Type B pancreatic cell (in vitro differentiated cells): ENCODE measurements at regions not wholly inside any gene's neighbourhood (a gene's known extent, or its start where the extent isn't known, plus 50 kb on each side); places are given as distances from the start of the nearest gene placed in this dataset.

ENCODE experiments used
- DNase-seq: peaks from one replicate; pipeline ENCODE4 v3.0.0; 2021; ENCODE audit warnings: mixed read lengths; ENCODE audit not compliant: unreplicated experiment; ENCODE audit errors: extremely low spot score
- H3K27ac Mint-ChIP-seq: 2 replicates; pipeline ENCODE4 v1.8.0; 2021; ENCODE audit warnings: mild to moderate bottlenecking, mixed read lengths
- H3K27me3 Mint-ChIP-seq: 2 replicates; pipeline ENCODE4 v1.8.0; 2021; ENCODE audit warnings: mixed read lengths
- H3K36me3 Mint-ChIP-seq: 2 replicates; pipeline ENCODE4 v1.8.0; 2021; ENCODE audit warnings: mixed read lengths
- H3K4me1 Mint-ChIP-seq: one replicate; pipeline ENCODE4 v1.8.0; 2021; ENCODE audit warnings: mixed read lengths; ENCODE audit not compliant: unreplicated experiment
- H3K4me3 Mint-ChIP-seq: 2 replicates; pipeline ENCODE4 v1.8.0; 2021; ENCODE audit warnings: mild to moderate bottlenecking, mixed read lengths
- H3K9me3 Mint-ChIP-seq: 2 replicates; pipeline ENCODE4 v1.8.0; 2021; ENCODE audit warnings: mixed read lengths
- TF ChIP-seq, protein P1 (sequence below): fragments of 200-600 bp; sonication (generic); conservative IDR thresholded peaks from 2 replicates; pipeline ENCODE4 v1.5.0; 2021; ENCODE audit warnings: antibody characterized with exemption, mild to moderate bottlenecking

DNA sequence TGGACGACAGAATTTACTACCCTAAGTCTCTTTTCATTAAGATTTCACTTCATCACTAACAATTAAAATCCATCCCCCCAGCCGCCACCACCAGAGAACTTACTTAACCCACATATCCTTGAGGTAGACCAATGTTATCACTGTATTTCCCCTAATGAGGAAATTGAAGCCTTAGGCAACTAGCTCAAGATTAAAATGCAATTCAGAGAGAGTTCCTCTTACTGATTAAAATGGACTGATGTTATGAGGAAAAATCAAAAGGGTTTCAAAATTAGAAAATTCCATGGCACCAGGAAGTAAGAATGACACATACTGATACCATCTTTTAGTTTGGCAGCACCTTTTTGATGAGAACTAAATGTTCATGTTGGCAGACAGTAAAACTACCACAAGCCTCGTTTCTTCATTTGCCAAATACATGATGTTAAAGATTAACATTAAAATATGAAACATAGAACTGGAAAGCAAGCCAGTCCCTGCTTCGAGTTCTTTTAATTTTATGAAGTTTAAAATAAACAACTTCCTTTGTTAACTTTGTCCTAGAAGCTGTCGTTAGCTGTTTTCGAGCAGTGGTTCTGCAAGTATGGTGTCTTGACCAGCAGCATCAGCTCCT, 69.3 kb upstream of the CCDC160 start:
- H3K4me3 Mint-ChIP-seq = no peak overlapping the region
- H3K4me1 Mint-ChIP-seq = peaks cover 8% of the 10 kb centered on the region
- H3K27ac Mint-ChIP-seq = no peak overlapping the region
- peaks cover 13% of the 10 kb centered on the region for H3K27me3 Mint-ChIP-seq
- H3K9me3 Mint-ChIP-seq = peaks cover 5% of the 10 kb centered on the region
- peaks cover 13% of the 10 kb centered on the region for H3K36me3 Mint-ChIP-seq
- TF ChIP-seq, protein P1, sequence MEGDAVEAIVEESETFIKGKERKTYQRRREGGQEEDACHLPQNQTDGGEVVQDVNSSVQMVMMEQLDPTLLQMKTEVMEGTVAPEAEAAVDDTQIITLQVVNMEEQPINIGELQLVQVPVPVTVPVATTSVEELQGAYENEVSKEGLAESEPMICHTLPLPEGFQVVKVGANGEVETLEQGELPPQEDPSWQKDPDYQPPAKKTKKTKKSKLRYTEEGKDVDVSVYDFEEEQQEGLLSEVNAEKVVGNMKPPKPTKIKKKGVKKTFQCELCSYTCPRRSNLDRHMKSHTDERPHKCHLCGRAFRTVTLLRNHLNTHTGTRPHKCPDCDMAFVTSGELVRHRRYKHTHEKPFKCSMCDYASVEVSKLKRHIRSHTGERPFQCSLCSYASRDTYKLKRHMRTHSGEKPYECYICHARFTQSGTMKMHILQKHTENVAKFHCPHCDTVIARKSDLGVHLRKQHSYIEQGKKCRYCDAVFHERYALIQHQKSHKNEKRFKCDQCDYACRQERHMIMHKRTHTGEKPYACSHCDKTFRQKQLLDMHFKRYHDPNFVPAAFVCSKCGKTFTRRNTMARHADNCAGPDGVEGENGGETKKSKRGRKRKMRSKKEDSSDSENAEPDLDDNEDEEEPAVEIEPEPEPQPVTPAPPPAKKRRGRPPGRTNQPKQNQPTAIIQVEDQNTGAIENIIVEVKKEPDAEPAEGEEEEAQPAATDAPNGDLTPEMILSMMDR = no peak
- DNase-seq = no peak

DNA sequence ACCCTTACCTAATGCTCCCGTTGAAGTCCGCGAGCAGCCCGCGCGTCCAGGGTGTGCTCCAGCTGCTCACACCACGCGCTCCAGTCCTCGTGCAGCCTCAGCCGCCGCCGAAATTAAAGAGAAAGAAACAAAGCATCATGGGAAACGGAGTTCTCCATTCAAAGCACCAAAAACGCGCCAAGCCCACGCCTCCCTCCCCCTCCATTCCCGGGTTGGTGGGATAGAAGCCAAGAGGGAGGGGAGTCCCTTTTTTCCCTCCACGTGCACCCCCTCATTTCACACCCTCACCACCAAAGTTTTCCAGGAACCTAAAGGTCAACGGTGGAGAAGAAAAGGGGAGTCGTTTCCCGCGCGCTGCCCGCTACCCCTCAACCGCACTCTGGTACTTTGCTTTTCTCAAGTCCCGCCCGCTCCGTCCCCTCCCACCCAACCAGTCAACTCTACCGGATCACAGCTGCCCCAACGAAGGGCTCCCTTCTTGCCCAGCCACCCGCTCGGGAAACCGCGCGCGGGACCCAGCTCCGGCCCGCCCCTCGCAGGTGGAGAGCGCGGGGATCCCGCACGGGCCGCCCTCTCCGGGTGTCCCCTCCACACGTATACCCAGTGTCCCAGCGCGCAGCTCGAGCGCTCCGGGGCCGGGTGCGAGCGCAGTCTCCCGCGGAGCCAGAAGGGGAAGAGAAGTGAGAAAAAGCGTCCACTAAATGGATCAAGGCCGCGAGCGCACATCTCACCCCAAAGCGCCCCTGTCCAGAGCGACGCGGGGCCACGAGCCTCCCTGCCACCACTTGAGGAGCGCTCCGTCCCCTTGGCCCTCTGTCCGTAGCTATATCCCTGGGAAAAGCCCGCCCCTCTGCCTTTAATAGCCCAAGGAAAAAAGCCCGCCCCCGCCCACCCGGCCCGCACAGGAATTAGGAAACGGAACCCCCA, 65.1 kb upstream of the CCDC160 start:
- TF ChIP-seq, protein P1 = no peak
- Mint-ChIP-seq H3K36me3 (peaks cover 13% of the 10 kb centered on the region), H3K4me1 (peaks cover 32% of the 10 kb centered on the region), H3K27ac (peak overlapping the region; percentile 50), H3K9me3 (peaks cover 5% of the 10 kb centered on the region), H3K27me3 (peaks cover 33% of the 10 kb centered on the region), H3K4me3 (peak overlapping the region; percentile 93)
- DNase-seq = peak; percentile 68

DNA sequence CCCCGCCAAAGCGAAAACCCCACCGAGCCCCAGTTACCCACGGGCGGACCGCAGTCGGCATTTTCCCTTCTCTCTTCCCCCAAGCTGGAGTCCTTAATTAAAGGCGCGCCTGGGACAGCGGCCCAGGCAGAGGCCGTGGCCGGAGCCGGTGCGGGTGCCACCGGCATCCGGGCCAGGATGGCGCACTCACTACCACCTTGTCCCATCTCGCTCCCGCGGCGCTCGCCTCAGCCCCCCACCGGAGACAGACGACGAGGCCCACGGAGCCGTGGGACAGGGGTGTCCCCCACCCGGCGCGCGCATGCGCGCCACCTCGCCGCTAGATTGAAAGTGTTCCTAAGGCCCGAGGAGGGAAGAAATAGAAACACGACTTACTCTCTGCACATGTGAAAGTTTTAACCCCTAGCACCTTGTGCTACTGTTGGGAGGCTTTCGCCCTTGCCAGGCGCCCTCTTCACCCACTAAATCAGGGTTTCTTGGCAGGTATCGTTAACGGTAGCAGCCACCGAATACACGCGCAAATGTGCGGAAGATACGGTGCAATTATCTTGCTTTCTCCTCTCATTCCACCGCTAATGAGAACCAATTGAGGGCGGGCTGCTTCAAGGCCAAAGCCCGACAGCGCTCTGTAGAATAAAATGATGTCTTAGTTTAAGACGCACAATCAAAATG, 64.3 kb upstream of the CCDC160 start:
- no peak for DNase-seq
- peak overlapping the region; percentile 82 for H3K27ac Mint-ChIP-seq

DNA sequence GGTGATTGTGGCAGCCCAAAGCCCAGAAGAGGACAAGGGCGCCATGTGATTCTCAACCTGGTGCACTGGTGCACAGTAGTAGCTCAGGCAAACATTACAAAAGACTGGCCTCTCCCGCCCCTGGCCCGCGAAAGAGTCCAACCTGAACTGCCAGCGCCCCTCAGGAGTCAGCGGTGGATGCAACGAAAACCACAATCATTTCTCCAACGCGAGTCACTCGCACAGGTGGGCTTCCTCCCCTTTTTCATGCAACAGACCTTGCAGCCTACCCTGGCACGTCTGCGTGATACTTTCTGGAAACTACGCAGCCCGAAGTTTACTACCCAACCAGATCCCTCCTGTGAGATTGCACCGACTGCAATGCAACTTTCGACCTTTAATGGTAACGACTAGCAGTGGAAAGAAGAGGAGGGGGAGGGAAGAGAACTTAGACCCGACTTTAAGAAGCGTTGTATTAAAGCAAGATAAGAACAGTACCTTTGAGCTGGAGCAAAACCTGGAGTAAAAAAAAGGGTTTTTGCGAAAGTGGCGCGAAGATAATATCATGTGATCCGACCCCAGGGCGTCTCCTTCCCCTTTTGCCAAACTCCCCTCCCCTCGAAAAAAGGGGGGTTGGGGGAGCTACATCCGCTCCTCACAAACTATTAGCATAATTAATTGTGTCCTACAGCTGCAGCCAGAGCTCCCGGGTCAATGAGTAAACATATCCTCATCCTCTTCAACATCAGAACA, 63.3 kb upstream of the CCDC160 start:
- H3K27me3 Mint-ChIP-seq = peaks cover 30% of the 10 kb centered on the region
- H3K4me3 Mint-ChIP-seq = peak overlapping the region; percentile 93
- TF ChIP-seq, protein P1 = no peak
- peaks cover 9% of the 10 kb centered on the region for H3K36me3 Mint-ChIP-seq
- DNase-seq = no peak
- H3K27ac Mint-ChIP-seq = peak overlapping the region; percentile 77
- H3K9me3 Mint-ChIP-seq = peaks cover 5% of the 10 kb centered on the region
- H3K4me1 Mint-ChIP-seq = peaks cover 37% of the 10 kb centered on the region

More for the DNA sequence above, 64.3 kb upstream of the CCDC160 start:
- Mint-ChIP-seq H3K27me3 (peaks cover 30% of the 10 kb centered on the region), H3K4me3 (peak overlapping the region; percentile 93), H3K36me3 (peaks cover 10% of the 10 kb centered on the region), H3K4me1 (peaks cover 36% of the 10 kb centered on the region), H3K9me3 (peaks cover 5% of the 10 kb centered on the region)
- TF ChIP-seq, protein P1 = no peak

DNA sequence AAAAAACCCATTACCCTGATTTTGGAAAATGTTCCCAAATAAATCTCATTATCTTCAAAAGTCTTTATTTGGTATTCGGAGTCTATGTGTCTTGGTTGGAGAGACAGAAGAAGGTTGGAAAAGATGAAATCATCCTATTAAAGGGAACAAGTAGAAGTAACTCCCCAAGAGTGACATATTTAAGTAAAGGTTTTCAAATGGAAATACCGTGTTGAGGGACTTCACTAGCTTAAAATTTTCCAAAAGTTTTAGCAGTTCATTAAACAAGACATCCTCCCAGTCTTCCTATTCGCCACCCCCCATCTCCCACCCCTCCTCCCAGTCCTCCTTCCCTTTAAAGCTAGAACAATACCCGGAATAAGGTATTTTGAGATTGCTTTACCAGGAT, 62.7 kb upstream of the CCDC160 start:
- H3K27ac Mint-ChIP-seq = peak overlapping the region; percentile 77
- H3K27me3 Mint-ChIP-seq = peaks cover 30% of the 10 kb centered on the region
- DNase-seq = no peak
- peak overlapping the region; percentile 93 for H3K4me3 Mint-ChIP-seq
- peaks cover 37% of the 10 kb centered on the region for H3K4me1 Mint-ChIP-seq
- TF ChIP-seq, protein P1 = no peak
- H3K9me3 Mint-ChIP-seq = peaks cover 5% of the 10 kb centered on the region
- H3K36me3 Mint-ChIP-seq = peaks cover 9% of the 10 kb centered on the region
